ENCODE measurements at regions not wholly inside any gene's neighbourhood (a gene's known extent, or its start where the extent isn't known, plus 50 kb on each side); places are given as distances from the start of the nearest gene placed in this dataset.

- Histone ChIP-seq H3K4me3 (no peak overlapping the region), H3K27ac (no peak overlapping the region), H3K4me1 (peaks cover 0 to 7% (median 0%) of the 10 kb centered on the region in 4 donors), H3K9me3 (no peaks in the 10 kb centered on the region), H3K27me3 (no peaks in the 10 kb centered on the region), H3K36me3 (no peaks in the 10 kb centered on the region)
- no peak for ATAC-seq (ENCODE audit: low FRiP score in 2 of 2)
- no peak for TF ChIP-seq CTCF (IDR thresholded peaks at IDR 0.05)
- DNase-seq: no peak
- 82 to 83% methylated on average over 2 of the region's 2 CpGs for WGBS, 2 donors
These were observed 126.2 kb downstream of the SEC61B start for GRCh38 chr9:99348289-99348688.

- H3K4me1 ChIP-seq: peaks cover 0 to 7% (median 0%) of the 10 kb centered on the region in 4 donors
- H3K27ac ChIP-seq: no peak overlapping the region
- H3K9me3 ChIP-seq: no peaks in the 10 kb centered on the region
- WGBS, 2 donors: 91 to 93% methylated on average over 2 of the region's 2 CpGs
- H3K36me3 ChIP-seq: no peaks in the 10 kb centered on the region
- no peaks in the 10 kb centered on the region for H3K27me3 ChIP-seq
- H3K4me3 ChIP-seq: no peak overlapping the region
- TF ChIP-seq CTCF (IDR thresholded peaks at IDR 0.05) (no peak), POLR2A (IDR thresholded peaks at IDR 0.05) (no peak), EP300 (IDR thresholded peaks at IDR 0.05) (no peak), POLR2AphosphoS5 (IDR thresholded peaks at IDR 0.05) (no peak)
- ATAC-seq (ENCODE audit: low FRiP score in 2 of 2): no peak
- DNase-seq: no peak
These were observed 127.8 kb downstream of the SEC61B start for GRCh38 chr9:99349870-99350269.

- Histone ChIP-seq H3K27ac (no peak overlapping the region), H3K36me3 (no peaks in the 10 kb centered on the region), H3K9me3 (no peaks in the 10 kb centered on the region), H3K4me1 (peaks cover 0 to 7% (median 0%) of the 10 kb centered on the region in 4 donors), H3K4me3 (no peak overlapping the region), H3K27me3 (no peaks in the 10 kb centered on the region)
- DNase-seq (no peak), ATAC-seq (ENCODE audit: low FRiP score in 2 of 2) (no peak)
- 29 to 53% methylated on average over 1 of the region's 1 CpG for WGBS, 2 donors
- TF ChIP-seq POLR2AphosphoS5 (IDR thresholded peaks at IDR 0.05): no peak
- TF ChIP-seq EP300 (IDR thresholded peaks at IDR 0.05): no peak
- TF ChIP-seq POLR2A (IDR thresholded peaks at IDR 0.05): no peak
- TF ChIP-seq CTCF (IDR thresholded peaks at IDR 0.05): no peak
These were observed 128.4 kb downstream of the SEC61B start for GRCh38 chr9:99350461-99350860.

GRCh38 chr9:99351647-99352046 lies 129.6 kb downstream of the SEC61B start:
- no peaks in the 10 kb centered on the region for H3K27me3 ChIP-seq
- 94 to 96% methylated on average over 6 to 7 of the region's 7 CpGs for WGBS, 2 donors

More at GRCh38 chr9:99351647-99352046, 129.6 kb downstream of the SEC61B start:
- DNase-seq (no peak), ATAC-seq (ENCODE audit: low FRiP score in 2 of 2) (no peak)
- Histone ChIP-seq H3K9me3 (no peaks in the 10 kb centered on the region), H3K36me3 (no peaks in the 10 kb centered on the region), H3K27ac (no peak overlapping the region), H3K4me3 (no peak overlapping the region), H3K4me1 (peaks cover 0 to 7% (median 2%) of the 10 kb centered on the region in 4 donors)
- TF ChIP-seq POLR2AphosphoS5 (IDR thresholded peaks at IDR 0.05) (no peak), CTCF (IDR thresholded peaks at IDR 0.05) (no peak), EP300 (IDR thresholded peaks at IDR 0.05) (no peak), POLR2A (IDR thresholded peaks at IDR 0.05) (no peak)

All from upper lobe of left lung (tissue), 6 donors.